Sigmoid colon (tissue), 4 donors: ENCODE measurements at regions not wholly inside any gene's neighbourhood (a gene's known extent, or its start where the extent isn't known, plus 50 kb on each side); places are given as distances from the start of the nearest gene placed in this dataset.

Source experiments
- CTCF ChIP-seq, 4 experiments: fragments of 450-650 bp in 3 of 4; fragments of 200-600 bp in 1 of 4; IDR thresholded peaks; one replicate each; pipeline ENCODE4 v1.5.1; 2016 to 2019; ENCODE audit warnings: antibody characterized with exemption in 4 of 4, mild to moderate bottlenecking in 3 of 4, moderate library complexity in 2 of 4
- POLR2A ChIP-seq, 2 donors: fragments of 450-650 bp; IDR thresholded peaks; one replicate each; pipeline ENCODE4 v1.6.1; 2016; ENCODE audit warnings: antibody characterized with exemption in 2 of 2, mild to moderate bottlenecking in 2 of 2, moderate library complexity in 2 of 2
- POLR2AphosphoS5 ChIP-seq, 4 donors: sonication (generic); formaldehyde crosslinking; IDR thresholded peaks; one replicate each; pipeline ENCODE4 v1.6.1; 2017; ENCODE audit warnings: antibody characterized with exemption in 4 of 4

GRCh38 chr1:94721240-94721639 is 98.9 kb upstream of the SLC44A3 start:
- TF ChIP-seq POLR2A (IDR thresholded peaks at IDR 0.05): no peak
- no peak for TF ChIP-seq CTCF (IDR thresholded peaks at IDR 0.05)
- no peak for TF ChIP-seq POLR2AphosphoS5 (IDR thresholded peaks at IDR 0.05)
